ENCODE measurements at regions not wholly inside any gene's neighbourhood (a gene's known extent, or its start where the extent isn't known, plus 50 kb on each side); places are given as distances from the start of the nearest gene placed in this dataset.

DNA sequence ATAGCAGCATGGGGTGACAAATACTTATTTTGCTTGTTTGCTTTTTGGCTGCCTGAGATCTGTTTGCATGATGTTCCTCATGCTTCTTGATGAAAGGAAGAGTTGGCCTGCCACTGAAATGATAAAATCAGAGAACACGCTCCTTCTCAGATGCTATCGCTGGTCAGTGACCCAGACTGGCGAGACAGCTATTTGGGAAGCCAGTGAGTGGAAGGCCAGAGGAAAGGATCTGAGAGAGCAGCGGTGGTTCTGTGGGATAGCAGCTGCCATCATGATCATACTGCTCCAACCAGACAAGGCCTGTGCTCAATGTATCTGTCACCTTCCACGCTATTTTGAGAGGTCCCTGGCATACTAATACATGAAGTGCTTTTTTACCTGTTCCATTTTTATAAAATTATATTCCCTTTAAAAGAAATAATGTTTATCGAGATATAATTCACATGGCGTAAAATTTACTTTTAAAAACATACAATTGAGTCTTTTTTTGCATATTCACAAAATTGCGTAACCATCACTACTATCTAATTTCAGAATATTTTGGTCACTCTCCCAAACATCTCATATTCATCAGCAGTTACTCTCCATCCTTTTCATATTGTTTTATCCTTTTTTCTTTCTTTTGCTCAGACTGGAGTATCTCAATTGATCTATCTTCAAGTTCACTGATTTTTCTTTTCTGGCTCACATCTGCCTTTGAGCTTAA, 695.1 kb downstream of the TNS3 start:
- TF ChIP-seq RCOR1 (IDR thresholded peaks at IDR 0.05; ENCODE audit: insufficient replicate concordance, low read length) (no peak), MAFK (IDR thresholded peaks at IDR 0.05; ENCODE audit: low read depth, low read length) (no peak), POLR2A (IDR thresholded peaks at IDR 0.05; ENCODE audit: low read depth, low read length) (no peak), MXI1 (IDR thresholded peaks at IDR 0.05; ENCODE audit: borderline replicate concordance, low read depth, low read length) (no peak), RAD21 (IDR thresholded peaks at IDR 0.05; ENCODE audit: low read length) (no peak), MAZ (IDR thresholded peaks at IDR 0.05; ENCODE audit: borderline replicate concordance, low read depth, low read length) (no peak), RFX5 (IDR thresholded peaks at IDR 0.05; ENCODE audit: low read depth, low read length) (no peak)
- TF ChIP-seq, protein P1, sequence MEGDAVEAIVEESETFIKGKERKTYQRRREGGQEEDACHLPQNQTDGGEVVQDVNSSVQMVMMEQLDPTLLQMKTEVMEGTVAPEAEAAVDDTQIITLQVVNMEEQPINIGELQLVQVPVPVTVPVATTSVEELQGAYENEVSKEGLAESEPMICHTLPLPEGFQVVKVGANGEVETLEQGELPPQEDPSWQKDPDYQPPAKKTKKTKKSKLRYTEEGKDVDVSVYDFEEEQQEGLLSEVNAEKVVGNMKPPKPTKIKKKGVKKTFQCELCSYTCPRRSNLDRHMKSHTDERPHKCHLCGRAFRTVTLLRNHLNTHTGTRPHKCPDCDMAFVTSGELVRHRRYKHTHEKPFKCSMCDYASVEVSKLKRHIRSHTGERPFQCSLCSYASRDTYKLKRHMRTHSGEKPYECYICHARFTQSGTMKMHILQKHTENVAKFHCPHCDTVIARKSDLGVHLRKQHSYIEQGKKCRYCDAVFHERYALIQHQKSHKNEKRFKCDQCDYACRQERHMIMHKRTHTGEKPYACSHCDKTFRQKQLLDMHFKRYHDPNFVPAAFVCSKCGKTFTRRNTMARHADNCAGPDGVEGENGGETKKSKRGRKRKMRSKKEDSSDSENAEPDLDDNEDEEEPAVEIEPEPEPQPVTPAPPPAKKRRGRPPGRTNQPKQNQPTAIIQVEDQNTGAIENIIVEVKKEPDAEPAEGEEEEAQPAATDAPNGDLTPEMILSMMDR (conservative IDR thresholded peaks at IDR 0.05; ENCODE audit: low read depth, low read length): no peak

Measured in IMR-90 (cell line).